ENCODE measurements at regions not wholly inside any gene's neighbourhood (a gene's known extent, or its start where the extent isn't known, plus 50 kb on each side); places are given as distances from the start of the nearest gene placed in this dataset.

DNA sequence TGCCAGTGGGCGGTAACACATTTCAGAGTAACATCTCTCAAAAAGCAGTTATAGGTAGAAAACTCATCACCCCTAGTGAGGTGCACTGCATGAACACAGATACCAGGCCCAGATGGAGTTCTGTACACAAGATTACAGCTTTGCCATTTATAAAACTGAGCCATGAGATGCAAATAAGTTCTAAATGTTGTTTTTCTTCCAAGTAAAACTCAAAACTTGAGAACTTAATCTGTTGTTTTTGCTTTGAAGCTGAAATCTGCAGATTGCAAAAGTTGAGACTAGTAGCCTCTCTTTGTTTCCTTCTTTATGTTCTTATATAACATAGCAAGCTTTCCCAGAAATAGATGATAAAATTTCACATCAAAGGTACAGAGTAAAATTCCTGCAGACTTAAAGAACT, 434.1 kb downstream of the PLK2 start:
- 94% methylated on average over 1 of the region's 1 CpG for WGBS
- H3K27me3 ChIP-seq (ENCODE audit: control insufficient read depth in 4 of 4, insufficient read depth in 4 of 4, low read length in 3 of 4), result no peaks in the 10 kb centered on the region
- H3K4me1 ChIP-seq (ENCODE audit: control insufficient read depth in 4 of 4, insufficient read depth in 4 of 4, low read length in 3 of 4), result no peaks in the 10 kb centered on the region
- no peak overlapping the region for H3K9ac ChIP-seq (ENCODE audit: low read depth in 1 of 2, low read length in 2 of 2)
- no peaks in the 10 kb centered on the region for H3K36me3 ChIP-seq (ENCODE audit: control insufficient read depth in 4 of 4, insufficient read depth in 3 of 4, low read depth in 1 of 4, low read length in 3 of 4)
- no peak overlapping the region for H3K4me3 ChIP-seq (ENCODE audit: low read depth in 1 of 3, low read length in 3 of 3)
- no peaks in the 10 kb centered on the region for H3K9me3 ChIP-seq (ENCODE audit: control insufficient read depth in 4 of 4, low read length in 3 of 4)
- TF ChIP-seq, protein P1, sequence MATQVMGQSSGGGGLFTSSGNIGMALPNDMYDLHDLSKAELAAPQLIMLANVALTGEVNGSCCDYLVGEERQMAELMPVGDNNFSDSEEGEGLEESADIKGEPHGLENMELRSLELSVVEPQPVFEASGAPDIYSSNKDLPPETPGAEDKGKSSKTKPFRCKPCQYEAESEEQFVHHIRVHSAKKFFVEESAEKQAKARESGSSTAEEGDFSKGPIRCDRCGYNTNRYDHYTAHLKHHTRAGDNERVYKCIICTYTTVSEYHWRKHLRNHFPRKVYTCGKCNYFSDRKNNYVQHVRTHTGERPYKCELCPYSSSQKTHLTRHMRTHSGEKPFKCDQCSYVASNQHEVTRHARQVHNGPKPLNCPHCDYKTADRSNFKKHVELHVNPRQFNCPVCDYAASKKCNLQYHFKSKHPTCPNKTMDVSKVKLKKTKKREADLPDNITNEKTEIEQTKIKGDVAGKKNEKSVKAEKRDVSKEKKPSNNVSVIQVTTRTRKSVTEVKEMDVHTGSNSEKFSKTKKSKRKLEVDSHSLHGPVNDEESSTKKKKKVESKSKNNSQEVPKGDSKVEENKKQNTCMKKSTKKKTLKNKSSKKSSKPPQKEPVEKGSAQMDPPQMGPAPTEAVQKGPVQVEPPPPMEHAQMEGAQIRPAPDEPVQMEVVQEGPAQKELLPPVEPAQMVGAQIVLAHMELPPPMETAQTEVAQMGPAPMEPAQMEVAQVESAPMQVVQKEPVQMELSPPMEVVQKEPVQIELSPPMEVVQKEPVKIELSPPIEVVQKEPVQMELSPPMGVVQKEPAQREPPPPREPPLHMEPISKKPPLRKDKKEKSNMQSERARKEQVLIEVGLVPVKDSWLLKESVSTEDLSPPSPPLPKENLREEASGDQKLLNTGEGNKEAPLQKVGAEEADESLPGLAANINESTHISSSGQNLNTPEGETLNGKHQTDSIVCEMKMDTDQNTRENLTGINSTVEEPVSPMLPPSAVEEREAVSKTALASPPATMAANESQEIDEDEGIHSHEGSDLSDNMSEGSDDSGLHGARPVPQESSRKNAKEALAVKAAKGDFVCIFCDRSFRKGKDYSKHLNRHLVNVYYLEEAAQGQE (IDR thresholded peaks at IDR 0.05), result no peak
- no peak for TF ChIP-seq SP1 (IDR thresholded peaks at IDR 0.05)
- no peak overlapping the region for H3K27ac ChIP-seq (ENCODE audit: low read depth in 1 of 2, low read length in 2 of 2)
- no peak for DNase-seq (ENCODE audit: low spot score)

DNA sequence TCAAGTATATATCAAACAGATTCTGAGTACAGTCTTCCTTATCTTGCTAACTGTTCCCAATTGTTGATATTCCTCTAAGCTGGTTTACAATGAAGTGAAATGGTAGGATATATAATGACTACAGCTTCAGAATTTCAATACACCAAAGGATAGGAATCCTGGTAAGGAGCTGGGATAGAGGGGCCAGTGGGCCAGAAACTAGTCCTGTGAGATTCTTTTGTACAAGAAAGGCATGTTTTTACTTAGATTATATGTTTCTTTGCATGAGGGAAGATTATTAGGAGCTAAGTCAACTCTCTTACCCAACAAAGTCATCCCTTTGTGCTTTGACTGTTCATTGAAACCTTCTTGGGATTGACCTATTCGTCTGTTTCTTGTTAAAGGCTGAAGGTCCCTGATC, 435.7 kb downstream of the PLK2 start:
- TF ChIP-seq, protein P2, sequence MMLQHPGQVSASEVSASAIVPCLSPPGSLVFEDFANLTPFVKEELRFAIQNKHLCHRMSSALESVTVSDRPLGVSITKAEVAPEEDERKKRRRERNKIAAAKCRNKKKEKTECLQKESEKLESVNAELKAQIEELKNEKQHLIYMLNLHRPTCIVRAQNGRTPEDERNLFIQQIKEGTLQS (IDR thresholded peaks at IDR 0.05), result no peak
- TF ChIP-seq, protein P3, sequence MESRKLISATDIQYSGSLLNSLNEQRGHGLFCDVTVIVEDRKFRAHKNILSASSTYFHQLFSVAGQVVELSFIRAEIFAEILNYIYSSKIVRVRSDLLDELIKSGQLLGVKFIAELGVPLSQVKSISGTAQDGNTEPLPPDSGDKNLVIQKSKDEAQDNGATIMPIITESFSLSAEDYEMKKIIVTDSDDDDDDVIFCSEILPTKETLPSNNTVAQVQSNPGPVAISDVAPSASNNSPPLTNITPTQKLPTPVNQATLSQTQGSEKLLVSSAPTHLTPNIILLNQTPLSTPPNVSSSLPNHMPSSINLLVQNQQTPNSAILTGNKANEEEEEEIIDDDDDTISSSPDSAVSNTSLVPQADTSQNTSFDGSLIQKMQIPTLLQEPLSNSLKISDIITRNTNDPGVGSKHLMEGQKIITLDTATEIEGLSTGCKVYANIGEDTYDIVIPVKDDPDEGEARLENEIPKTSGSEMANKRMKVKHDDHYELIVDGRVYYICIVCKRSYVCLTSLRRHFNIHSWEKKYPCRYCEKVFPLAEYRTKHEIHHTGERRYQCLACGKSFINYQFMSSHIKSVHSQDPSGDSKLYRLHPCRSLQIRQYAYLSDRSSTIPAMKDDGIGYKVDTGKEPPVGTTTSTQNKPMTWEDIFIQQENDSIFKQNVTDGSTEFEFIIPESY (IDR thresholded peaks at IDR 0.05), result no peak
- TF ChIP-seq HNF4A (conservative IDR thresholded peaks at IDR 0.05), result no peak
- TF ChIP-seq, protein P4, sequence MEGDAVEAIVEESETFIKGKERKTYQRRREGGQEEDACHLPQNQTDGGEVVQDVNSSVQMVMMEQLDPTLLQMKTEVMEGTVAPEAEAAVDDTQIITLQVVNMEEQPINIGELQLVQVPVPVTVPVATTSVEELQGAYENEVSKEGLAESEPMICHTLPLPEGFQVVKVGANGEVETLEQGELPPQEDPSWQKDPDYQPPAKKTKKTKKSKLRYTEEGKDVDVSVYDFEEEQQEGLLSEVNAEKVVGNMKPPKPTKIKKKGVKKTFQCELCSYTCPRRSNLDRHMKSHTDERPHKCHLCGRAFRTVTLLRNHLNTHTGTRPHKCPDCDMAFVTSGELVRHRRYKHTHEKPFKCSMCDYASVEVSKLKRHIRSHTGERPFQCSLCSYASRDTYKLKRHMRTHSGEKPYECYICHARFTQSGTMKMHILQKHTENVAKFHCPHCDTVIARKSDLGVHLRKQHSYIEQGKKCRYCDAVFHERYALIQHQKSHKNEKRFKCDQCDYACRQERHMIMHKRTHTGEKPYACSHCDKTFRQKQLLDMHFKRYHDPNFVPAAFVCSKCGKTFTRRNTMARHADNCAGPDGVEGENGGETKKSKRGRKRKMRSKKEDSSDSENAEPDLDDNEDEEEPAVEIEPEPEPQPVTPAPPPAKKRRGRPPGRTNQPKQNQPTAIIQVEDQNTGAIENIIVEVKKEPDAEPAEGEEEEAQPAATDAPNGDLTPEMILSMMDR (IDR thresholded peaks at IDR 0.05; ENCODE audit: low read depth, low read length, missing input control), result no peak
- no peak for TF ChIP-seq TAF1 (conservative IDR thresholded peaks at IDR 0.05)
- TF ChIP-seq FOXA1 (IDR thresholded peaks at IDR 0.05), result no peak
- no peak for TF ChIP-seq SP1 (IDR thresholded peaks at IDR 0.05)
- no peak for TF ChIP-seq RXRA (IDR thresholded peaks at IDR 0.05)
- TF ChIP-seq YY1 (IDR thresholded peaks at IDR 0.05), result no peak
- no peak for TF ChIP-seq HNF4G (IDR thresholded peaks at IDR 0.05)
- TF ChIP-seq RAD21 (IDR thresholded peaks at IDR 0.05), result no peak
- no peak for TF ChIP-seq NR2F2 (IDR thresholded peaks at IDR 0.05)
- no peak for DNase-seq (ENCODE audit: low spot score)
- Histone ChIP-seq H3K36me3 (ENCODE audit: control insufficient read depth in 4 of 4, insufficient read depth in 3 of 4, low read depth in 1 of 4, low read length in 3 of 4) (no peaks in the 10 kb centered on the region), H3K27ac (ENCODE audit: low read depth in 1 of 2, low read length in 2 of 2) (no peak overlapping the region), H3K4me1 (ENCODE audit: control insufficient read depth in 4 of 4, insufficient read depth in 4 of 4, low read length in 3 of 4) (no peaks in the 10 kb centered on the region), H3K9ac (ENCODE audit: low read depth in 1 of 2, low read length in 2 of 2) (no peak overlapping the region), H3K4me3 (ENCODE audit: low read depth in 1 of 3, low read length in 3 of 3) (no peak overlapping the region), H3K27me3 (ENCODE audit: control insufficient read depth in 4 of 4, insufficient read depth in 4 of 4, low read length in 3 of 4) (no peaks in the 10 kb centered on the region), H3K9me3 (ENCODE audit: control insufficient read depth in 4 of 4, low read length in 3 of 4) (no peaks in the 10 kb centered on the region)
- 74% methylated on average over 1 of the region's 1 CpG for WGBS

Data from liver (tissue), 8 donors.